ENCODE measurements at regions not wholly inside any gene's neighbourhood (a gene's known extent, or its start where the extent isn't known, plus 50 kb on each side); places are given as distances from the start of the nearest gene placed in this dataset.
"Not testable (repeated sequence)": the region's sequence is repeated elsewhere in the genome, so short reads cannot be mapped to it uniquely, and the experiment has no call there.

DNA sequence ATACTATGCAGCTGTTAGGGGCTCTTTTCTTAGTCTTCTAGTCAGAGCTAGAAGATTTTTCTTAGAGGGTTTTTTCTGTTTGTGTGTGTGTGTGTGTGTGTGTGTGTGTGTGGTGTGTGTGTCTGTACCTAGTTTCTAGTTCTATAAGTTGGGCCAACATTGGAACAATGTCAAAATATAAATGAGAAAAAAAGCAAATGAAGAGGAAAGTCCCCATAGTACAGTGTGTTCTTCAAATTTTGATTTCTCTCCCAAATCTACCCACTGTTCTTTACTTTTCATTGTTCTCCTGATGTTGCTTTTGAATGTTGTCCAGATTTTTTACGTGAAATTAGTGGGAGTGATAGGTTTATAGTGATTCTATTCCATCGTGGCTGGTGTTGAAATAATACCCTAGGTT, 2153.4 kb upstream of the RAG2 start:
- no peak overlapping the region for H3K27ac Mint-ChIP-seq
- TF ChIP-seq, protein P1, sequence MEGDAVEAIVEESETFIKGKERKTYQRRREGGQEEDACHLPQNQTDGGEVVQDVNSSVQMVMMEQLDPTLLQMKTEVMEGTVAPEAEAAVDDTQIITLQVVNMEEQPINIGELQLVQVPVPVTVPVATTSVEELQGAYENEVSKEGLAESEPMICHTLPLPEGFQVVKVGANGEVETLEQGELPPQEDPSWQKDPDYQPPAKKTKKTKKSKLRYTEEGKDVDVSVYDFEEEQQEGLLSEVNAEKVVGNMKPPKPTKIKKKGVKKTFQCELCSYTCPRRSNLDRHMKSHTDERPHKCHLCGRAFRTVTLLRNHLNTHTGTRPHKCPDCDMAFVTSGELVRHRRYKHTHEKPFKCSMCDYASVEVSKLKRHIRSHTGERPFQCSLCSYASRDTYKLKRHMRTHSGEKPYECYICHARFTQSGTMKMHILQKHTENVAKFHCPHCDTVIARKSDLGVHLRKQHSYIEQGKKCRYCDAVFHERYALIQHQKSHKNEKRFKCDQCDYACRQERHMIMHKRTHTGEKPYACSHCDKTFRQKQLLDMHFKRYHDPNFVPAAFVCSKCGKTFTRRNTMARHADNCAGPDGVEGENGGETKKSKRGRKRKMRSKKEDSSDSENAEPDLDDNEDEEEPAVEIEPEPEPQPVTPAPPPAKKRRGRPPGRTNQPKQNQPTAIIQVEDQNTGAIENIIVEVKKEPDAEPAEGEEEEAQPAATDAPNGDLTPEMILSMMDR (conservative IDR thresholded peaks at IDR 0.05), result no peak
- 89% methylated on average over 2 of the region's 2 CpGs; no CpG with 5 or more reads in 1 of the 2 experiments for WGBS, 2 experiments (ENCODE audit: insufficient coverage in 1 of 2, insufficient read length in 1 of 2)
- no peaks in the 10 kb centered on the region for H3K27me3 ChIP-seq (ENCODE audit: control insufficient read depth, insufficient read depth, low read length, poor library complexity, severe bottlenecking)
- H3K4me1 Mint-ChIP-seq, result no peaks in the 10 kb centered on the region
- H3K4me3 Mint-ChIP-seq, result no peak overlapping the region
- no peak for DNase-seq
- no peak overlapping the region for H3K4me3 ChIP-seq (ENCODE audit: low read length)
- H3K9me3 ChIP-seq (ENCODE audit: control insufficient read depth, low read length), result no peaks in the 10 kb centered on the region
- no peaks in the 10 kb centered on the region for H3K36me3 Mint-ChIP-seq (ENCODE audit: low read depth)
- H3K27me3 Mint-ChIP-seq (ENCODE audit: insufficient read depth), result no peaks in the 10 kb centered on the region
- H3K9ac ChIP-seq (ENCODE audit: extremely low read depth, low read length, poor library complexity, severe bottlenecking), result no peak overlapping the region
- H3K4me1 ChIP-seq (ENCODE audit: control insufficient read depth, insufficient read depth, low read length), result no peaks in the 10 kb centered on the region
- H3K36me3 ChIP-seq (ENCODE audit: control insufficient read depth, insufficient read depth, low read length), result no peaks in the 10 kb centered on the region
- H3K9me3 Mint-ChIP-seq, result peaks cover 4% of the 10 kb centered on the region
- no peak overlapping the region for H3K27ac ChIP-seq (ENCODE audit: low read depth, low read length)

DNA sequence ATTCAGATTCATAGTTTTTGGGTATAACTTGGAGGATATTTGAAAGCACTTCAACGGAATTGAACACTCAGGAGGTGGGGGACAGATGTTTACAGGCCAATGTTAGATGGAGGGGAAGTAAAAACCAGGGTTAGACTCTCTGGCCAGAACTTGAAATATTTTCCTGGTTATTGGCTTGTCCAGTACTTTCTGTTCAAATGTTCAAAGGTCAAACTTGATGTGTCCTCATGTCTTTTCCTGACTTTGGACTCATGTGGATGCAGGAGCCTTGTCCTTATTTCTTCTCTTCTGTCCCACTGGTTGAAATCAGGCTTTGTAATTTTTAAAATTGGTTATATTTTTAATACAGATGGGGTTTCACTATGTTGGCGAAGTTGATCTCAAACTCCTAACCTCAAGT, 2148.5 kb upstream of the RAG2 start:
- H3K36me3 Mint-ChIP-seq (ENCODE audit: low read depth); H3K9ac ChIP-seq (ENCODE audit: extremely low read depth, low read length, poor library complexity, severe bottlenecking); H3K4me3 ChIP-seq (ENCODE audit: low read length); H3K9me3 Mint-ChIP-seq; H3K4me1 Mint-ChIP-seq; H3K27ac Mint-ChIP-seq; H3K27me3 Mint-ChIP-seq (ENCODE audit: insufficient read depth); H3K36me3 ChIP-seq (ENCODE audit: control insufficient read depth, insufficient read depth, low read length); H3K27me3 ChIP-seq (ENCODE audit: control insufficient read depth, insufficient read depth, low read length, poor library complexity, severe bottlenecking); H3K4me3 Mint-ChIP-seq; H3K27ac ChIP-seq (ENCODE audit: low read depth, low read length); H3K9me3 ChIP-seq (ENCODE audit: control insufficient read depth, low read length); DNase-seq; H3K4me1 ChIP-seq (ENCODE audit: control insufficient read depth, insufficient read depth, low read length): not testable (repeated sequence)
- WGBS, 2 experiments (ENCODE audit: insufficient coverage in 1 of 2, insufficient read length in 1 of 2), result 100% methylated on average over 1 to 2 of the region's 2 CpGs

DNA sequence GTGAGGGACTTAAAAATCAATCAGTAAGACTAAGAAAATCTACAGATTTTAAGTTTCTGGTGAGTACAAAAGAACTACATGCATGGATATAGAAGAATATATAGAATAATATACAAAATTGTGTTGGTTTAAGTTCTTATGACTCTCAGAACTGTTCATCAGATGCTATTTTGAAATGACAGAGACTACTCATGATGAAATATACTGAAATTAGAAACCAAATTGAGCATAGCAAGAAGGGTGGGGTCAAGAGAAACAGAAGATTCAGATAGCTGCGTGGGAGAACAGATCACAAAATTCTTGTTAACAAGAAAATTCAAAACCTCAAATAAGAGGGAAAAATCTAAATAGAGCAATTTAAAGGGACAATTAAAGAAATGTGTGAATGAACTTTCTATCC, 2125.3 kb upstream of the RAG2 start:
- H3K9ac ChIP-seq (ENCODE audit: extremely low read depth, low read length, poor library complexity, severe bottlenecking), result no peak overlapping the region
- Mint-ChIP-seq H3K36me3 (ENCODE audit: low read depth) (no peaks in the 10 kb centered on the region), H3K4me1 (peaks cover 5% of the 10 kb centered on the region), H3K27ac (no peak overlapping the region), H3K9me3 (peaks cover 11% of the 10 kb centered on the region), H3K4me3 (no peak overlapping the region), H3K27me3 (ENCODE audit: insufficient read depth) (no peaks in the 10 kb centered on the region)
- no peaks in the 10 kb centered on the region for H3K9me3 ChIP-seq (ENCODE audit: control insufficient read depth, low read length)
- no peak overlapping the region for H3K27ac ChIP-seq (ENCODE audit: low read depth, low read length)
- H3K4me3 ChIP-seq (ENCODE audit: low read length), result no peak overlapping the region
- TF ChIP-seq, protein P1 (conservative IDR thresholded peaks at IDR 0.05), result no peak
- DNase-seq, result no peak
- H3K4me1 ChIP-seq (ENCODE audit: control insufficient read depth, insufficient read depth, low read length), result no peaks in the 10 kb centered on the region
- H3K36me3 ChIP-seq (ENCODE audit: control insufficient read depth, insufficient read depth, low read length), result no peaks in the 10 kb centered on the region
- WGBS, 2 experiments (ENCODE audit: insufficient coverage in 1 of 2, insufficient read length in 1 of 2), result 86% methylated on average over 1 of the region's 1 CpG; no CpG with 5 or more reads in 1 of the 2 experiments
- H3K27me3 ChIP-seq (ENCODE audit: control insufficient read depth, insufficient read depth, low read length, poor library complexity, severe bottlenecking), result no peaks in the 10 kb centered on the region

DNA sequence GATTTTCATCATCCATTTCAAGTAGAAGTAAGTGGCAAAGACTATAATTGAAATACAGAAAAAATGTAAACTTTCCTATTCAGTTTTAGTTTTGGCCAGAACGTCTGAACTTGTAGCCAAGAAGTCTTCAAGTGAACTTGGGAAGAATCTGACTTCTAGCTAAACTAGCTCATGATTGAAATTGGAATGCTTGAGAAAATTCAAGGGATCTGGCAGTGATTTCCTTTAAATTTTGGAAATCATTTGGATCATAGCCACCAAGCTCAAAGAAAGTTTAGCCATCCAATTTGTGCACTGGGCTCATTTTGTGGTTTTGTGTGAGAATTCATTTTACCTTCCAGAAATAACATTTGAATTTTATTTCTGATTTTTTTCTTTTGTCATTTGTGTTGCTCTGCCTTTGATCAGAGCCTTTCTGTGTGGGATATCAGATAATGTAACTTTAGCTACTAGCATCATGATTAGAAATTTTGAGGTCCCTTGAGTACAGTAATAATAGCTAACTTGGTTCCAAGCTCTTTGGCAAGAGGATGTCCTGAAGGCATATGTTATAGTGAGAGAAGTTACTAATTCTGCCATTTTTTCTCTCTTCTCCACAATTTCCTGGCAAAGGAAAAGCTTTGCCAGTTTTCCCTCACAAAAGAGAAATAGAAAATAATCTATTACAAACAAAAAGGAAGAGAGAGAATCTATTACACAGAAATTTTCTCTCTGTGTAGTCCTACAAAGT, 2123.7 kb upstream of the RAG2 start:
- Mint-ChIP-seq H3K4me1 (peaks cover 9% of the 10 kb centered on the region), H3K27ac (no peak overlapping the region), H3K9me3 (peaks cover 10% of the 10 kb centered on the region), H3K27me3 (ENCODE audit: insufficient read depth) (no peaks in the 10 kb centered on the region), H3K4me3 (no peak overlapping the region), H3K36me3 (ENCODE audit: low read depth) (no peaks in the 10 kb centered on the region)
- Histone ChIP-seq H3K36me3 (ENCODE audit: control insufficient read depth, insufficient read depth, low read length) (no peaks in the 10 kb centered on the region), H3K27me3 (ENCODE audit: control insufficient read depth, insufficient read depth, low read length, poor library complexity, severe bottlenecking) (no peaks in the 10 kb centered on the region), H3K9me3 (ENCODE audit: control insufficient read depth, low read length) (no peaks in the 10 kb centered on the region), H3K27ac (ENCODE audit: low read depth, low read length) (no peak overlapping the region), H3K9ac (ENCODE audit: extremely low read depth, low read length, poor library complexity, severe bottlenecking) (no peak overlapping the region), H3K4me3 (ENCODE audit: low read length) (no peak overlapping the region), H3K4me1 (ENCODE audit: control insufficient read depth, insufficient read depth, low read length) (no peaks in the 10 kb centered on the region)
- 74 to 82% methylated on average over 1 of the region's 1 CpG for WGBS, 2 experiments (ENCODE audit: insufficient coverage in 1 of 2, insufficient read length in 1 of 2)
- TF ChIP-seq, protein P1 (conservative IDR thresholded peaks at IDR 0.05), result no peak
- no peak for DNase-seq
